IPS-15b (cell line): ENCODE measurements at regions not wholly inside any gene's neighbourhood (a gene's known extent, or its start where the extent isn't known, plus 50 kb on each side); places are given as distances from the start of the nearest gene placed in this dataset.

Source experiments
- H3K27me3 ChIP-seq: one replicate; pipeline ENCODE4 v1.6.1; 2013; ENCODE audit warnings: low read length; ENCODE audit not compliant: control insufficient read depth, insufficient read depth
- H3K36me3 ChIP-seq: one replicate; pipeline ENCODE4 v1.6.1; 2013; ENCODE audit warnings: low read length; ENCODE audit not compliant: control insufficient read depth, insufficient read depth
- H3K4me1 ChIP-seq: one replicate; pipeline ENCODE4 v1.6.1; 2013; ENCODE audit warnings: mild to moderate bottlenecking, low read length; ENCODE audit not compliant: control insufficient read depth, insufficient read depth
- H3K4me3 ChIP-seq: one replicate; pipeline ENCODE4 v1.5.1; 2013; ENCODE audit warnings: low read depth, low read length
- H3K9ac ChIP-seq: one replicate; pipeline ENCODE4 v1.6.1; 2013; ENCODE audit warnings: low read depth, mild to moderate bottlenecking, low read length
- H3K9me3 ChIP-seq: one replicate; pipeline ENCODE4 v1.6.1; 2013; ENCODE audit warnings: mild to moderate bottlenecking, low read length; ENCODE audit not compliant: control insufficient read depth, insufficient read depth

DNA sequence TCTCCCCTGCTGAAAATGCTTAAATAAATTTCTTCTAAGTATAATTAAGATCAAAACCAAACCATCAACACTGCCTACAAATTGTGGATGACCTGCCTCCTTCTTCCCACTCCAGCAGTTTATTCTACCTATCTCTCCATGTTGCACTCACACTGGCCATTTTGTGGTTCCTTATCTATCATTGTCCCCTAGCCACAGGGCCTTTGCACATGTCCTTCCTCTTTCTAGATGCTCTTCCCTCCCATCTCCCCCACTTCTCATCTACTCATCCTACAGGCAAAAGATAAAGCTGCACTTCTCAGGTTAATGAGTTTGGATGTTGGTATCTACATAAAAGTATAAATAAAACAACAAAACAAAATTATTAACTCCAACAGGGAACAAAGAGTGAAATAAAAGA lies 70.6 kb upstream of the CCNG1 start:
- Histone ChIP-seq H3K4me1 (no peaks in the 10 kb centered on the region), H3K9ac (no peak overlapping the region), H3K36me3 (no peaks in the 10 kb centered on the region), H3K27me3 (no peaks in the 10 kb centered on the region), H3K4me3 (no peak overlapping the region), H3K9me3 (no peaks in the 10 kb centered on the region)

DNA sequence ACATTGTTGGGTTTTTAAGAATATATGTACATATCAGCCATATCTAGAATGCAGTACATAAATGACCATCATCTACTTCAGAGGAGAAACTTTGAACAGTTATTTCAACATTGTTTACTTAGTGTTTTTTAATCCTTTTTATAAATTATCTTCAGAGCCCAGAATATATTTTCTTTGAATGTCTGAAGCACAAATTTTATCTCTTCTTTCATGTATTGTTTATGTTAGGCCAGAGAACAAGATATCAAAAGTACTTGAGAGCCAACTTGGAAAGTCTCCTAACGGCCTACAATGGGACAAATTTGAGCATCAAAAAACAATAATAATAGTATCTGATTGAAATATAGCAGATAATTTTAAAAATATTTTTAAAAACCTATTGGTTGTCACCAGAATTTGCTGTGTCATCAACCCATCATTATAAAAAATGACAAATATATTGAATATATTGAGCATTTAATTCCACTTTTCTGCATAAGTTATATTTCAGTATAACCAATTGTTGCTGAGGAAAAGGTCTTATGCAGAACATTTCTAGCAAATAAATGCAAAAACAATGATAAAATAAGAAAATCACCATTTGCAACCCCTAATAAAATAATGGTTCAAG lies 67.5 kb upstream of the CCNG1 start:
- H3K9ac ChIP-seq: no peak overlapping the region
- H3K27me3 ChIP-seq: no peaks in the 10 kb centered on the region
- no peaks in the 10 kb centered on the region for H3K9me3 ChIP-seq
- peaks cover 3% of the 10 kb centered on the region for H3K4me1 ChIP-seq
- no peaks in the 10 kb centered on the region for H3K36me3 ChIP-seq
- no peak overlapping the region for H3K4me3 ChIP-seq

DNA sequence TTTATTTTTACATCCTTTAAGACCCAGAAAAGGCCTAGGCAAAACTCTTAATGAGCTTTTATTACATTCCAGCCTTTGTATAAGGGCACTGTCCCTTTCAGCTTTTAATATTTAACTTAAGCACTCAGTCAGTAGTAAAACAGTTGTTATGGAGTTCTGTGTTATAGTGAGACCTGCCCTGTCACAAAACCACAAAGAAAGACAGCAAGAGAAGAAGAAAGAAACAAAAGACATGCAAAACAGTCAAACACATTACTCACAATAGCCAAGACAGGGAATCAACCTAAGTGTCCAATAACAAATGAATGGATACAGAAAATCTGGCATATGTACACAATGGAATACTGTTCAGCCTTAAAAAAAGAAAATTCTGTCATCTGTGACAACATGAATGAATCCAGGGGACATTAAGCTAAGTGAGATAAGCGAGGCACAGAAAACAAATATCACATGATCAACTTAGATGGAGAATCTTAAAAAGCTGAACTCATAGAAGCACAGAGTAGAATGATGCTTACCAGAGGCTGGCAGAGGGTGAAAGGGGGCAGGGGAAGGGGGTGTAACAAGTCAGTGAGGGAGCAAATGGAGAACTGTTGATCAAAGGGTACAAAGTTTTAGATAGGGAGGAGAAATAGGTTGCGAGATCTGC lies 63.8 kb upstream of the CCNG1 start:
- H3K4me1 ChIP-seq: peaks cover 8% of the 10 kb centered on the region

DNA sequence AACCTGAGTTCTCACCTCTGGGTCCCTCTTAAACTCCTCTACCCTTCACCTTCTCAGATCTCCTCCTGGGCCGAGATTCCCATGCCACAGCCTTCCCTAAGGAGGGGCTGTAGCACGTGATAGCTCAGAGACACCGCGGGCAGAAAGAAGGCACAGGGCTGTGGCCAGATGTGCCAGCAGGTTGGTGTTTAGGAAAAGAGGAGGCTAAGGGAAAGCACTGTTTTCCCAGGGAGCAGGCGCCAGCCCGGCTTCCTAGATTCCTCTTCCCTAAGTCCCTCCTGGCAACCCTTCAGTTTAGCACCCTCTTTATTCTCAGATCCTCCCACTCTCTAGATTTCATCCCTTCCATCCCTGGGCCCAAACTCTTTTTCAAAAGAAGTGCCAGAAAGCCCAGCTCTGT lies 59.4 kb upstream of the CCNG1 start:
- no peaks in the 10 kb centered on the region for H3K9me3 ChIP-seq
- peaks cover 10% of the 10 kb centered on the region for H3K4me1 ChIP-seq
- no peaks in the 10 kb centered on the region for H3K27me3 ChIP-seq
- no peak overlapping the region for H3K9ac ChIP-seq
- H3K36me3 ChIP-seq: no peaks in the 10 kb centered on the region
- no peak overlapping the region for H3K4me3 ChIP-seq

More for the DNA sequence above, 63.8 kb upstream of the CCNG1 start:
- Histone ChIP-seq H3K27me3 (no peaks in the 10 kb centered on the region), H3K4me3 (no peak overlapping the region), H3K9ac (no peak overlapping the region), H3K9me3 (no peaks in the 10 kb centered on the region), H3K36me3 (no peaks in the 10 kb centered on the region)

DNA sequence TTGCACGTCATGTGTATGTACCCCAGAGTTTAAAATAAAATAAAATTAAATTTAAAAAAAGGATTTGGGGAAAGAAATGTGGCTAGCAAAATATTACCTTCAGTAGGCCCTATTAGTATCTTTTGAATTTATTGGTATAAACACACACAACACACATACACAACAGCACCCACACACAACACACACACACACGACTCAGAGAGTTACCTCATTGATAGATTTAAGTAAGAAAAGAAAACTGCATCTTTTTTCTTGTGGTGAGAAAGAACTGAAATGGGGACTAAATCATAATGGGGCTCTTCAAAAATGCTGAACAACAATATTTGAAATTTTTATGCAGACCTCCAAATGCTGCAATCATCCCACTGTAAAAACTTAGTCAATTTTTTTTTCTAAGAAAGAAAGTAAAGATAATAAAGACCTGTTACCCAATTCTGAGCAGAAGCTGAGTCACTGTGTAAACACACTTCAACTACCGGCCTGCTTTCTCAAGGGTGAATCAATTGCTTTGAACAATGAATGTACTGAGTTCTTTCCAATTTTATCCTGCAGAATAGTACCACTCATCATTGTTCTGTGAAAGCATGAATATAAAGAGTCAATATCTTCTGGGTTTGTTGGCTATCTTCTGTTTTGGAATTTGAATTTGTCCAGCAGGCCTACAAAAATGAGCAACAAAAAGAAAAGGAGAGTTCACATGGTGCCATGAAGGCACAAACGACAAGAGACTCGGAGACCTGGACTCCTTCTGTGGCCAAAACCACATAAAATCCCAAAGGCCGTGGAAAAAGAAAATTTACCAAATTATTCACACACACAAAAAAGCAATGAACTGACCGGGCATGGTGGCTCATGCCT lies 57.9 kb upstream of the CCNG1 start:
- Histone ChIP-seq H3K27me3 (no peaks in the 10 kb centered on the region), H3K36me3 (no peaks in the 10 kb centered on the region), H3K9me3 (no peaks in the 10 kb centered on the region), H3K4me3 (no peak overlapping the region), H3K4me1 (peaks cover 7% of the 10 kb centered on the region), H3K9ac (no peak overlapping the region)

DNA sequence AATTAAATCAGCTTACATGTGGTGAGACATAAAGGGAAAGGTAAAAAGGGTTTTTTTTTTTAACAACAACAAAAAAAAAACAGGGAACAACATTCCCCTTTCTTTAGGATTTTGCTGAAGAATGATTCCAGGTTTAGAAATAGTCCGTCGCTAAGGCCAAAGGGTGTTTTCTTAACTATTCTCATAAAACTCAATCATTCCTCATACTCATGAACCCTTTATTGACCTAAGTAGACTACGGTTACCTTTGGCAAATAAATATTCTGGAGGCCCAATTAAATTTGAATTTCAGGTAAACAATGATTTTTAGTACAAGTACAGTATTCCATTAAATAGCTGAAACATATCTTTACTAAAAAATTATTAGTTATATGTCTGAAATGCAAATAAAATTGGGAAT lies 55.6 kb upstream of the CCNG1 start:
- Histone ChIP-seq H3K9me3 (no peaks in the 10 kb centered on the region), H3K4me1 (peaks cover 7% of the 10 kb centered on the region), H3K27me3 (no peaks in the 10 kb centered on the region), H3K4me3 (no peak overlapping the region), H3K9ac (no peak overlapping the region), H3K36me3 (no peaks in the 10 kb centered on the region)

DNA sequence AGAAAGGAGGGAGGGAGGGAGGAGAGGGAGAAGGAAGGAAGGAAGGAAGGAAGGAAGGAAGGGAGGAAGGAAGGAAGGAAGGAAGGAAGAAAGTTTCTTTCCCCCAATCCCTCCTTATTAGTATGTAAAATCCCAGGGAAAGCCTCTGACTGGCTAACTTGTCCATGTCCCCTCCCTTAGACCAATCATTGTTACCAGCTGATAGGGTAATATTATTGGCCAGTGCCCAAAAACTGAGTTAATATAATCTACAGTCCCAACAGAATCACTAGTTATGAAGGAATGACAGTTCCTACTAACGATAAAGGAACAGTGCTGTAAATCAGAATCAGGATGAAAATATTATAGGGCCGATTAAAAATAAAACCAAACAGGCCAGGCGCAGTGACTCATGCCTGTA lies 53.6 kb upstream of the CCNG1 start:
- H3K9me3 ChIP-seq: no peaks in the 10 kb centered on the region
- no peak overlapping the region for H3K9ac ChIP-seq
- peaks cover 2% of the 10 kb centered on the region for H3K4me1 ChIP-seq
- H3K27me3 ChIP-seq: no peaks in the 10 kb centered on the region
- H3K4me3 ChIP-seq: no peak overlapping the region
- H3K36me3 ChIP-seq: no peaks in the 10 kb centered on the region

DNA sequence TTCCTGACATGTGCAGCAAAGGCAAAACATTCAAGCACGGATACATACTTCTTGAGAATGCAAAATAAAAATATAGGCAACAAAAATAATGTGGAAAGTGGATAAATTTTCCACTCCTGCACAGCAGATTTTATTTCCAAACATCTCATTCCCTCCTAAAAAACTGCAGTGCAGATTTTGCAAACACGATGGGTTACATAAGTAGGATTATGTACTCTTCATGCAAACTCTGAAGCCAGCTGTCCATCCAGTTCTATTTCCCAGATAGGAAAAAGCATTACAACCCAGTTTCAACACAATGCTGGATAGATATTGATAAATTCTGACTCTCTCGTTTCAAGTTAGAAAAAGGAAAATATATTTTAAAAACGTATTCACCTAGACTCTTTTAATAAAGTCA lies 52.7 kb upstream of the CCNG1 start:
- Histone ChIP-seq H3K36me3 (no peaks in the 10 kb centered on the region), H3K4me1 (peaks cover 1% of the 10 kb centered on the region), H3K4me3 (no peak overlapping the region)

DNA sequence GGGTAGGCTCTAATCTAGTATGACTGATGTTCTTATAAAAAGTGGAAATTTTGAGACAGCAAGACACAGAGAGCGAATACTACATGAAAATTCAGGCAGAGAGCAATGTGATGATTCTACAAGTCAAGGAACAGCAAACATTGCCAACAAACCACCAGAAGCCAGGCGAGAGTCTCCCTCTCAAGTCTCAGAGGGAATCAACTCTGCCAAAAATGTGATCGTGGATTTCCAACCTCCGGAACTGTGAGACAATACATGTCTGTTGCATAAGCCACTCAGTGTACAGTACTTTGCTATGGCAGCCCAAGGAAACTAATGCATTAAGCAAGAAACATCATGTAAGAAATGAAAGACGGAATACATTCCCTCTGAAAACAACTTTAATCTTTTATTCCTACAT lies 52.1 kb upstream of the CCNG1 start:
- no peaks in the 10 kb centered on the region for H3K36me3 ChIP-seq
- H3K4me1 ChIP-seq: no peaks in the 10 kb centered on the region
- H3K27me3 ChIP-seq: no peaks in the 10 kb centered on the region
- no peaks in the 10 kb centered on the region for H3K9me3 ChIP-seq
- H3K9ac ChIP-seq: no peak overlapping the region
- H3K4me3 ChIP-seq: no peak overlapping the region

More for the DNA sequence above, 52.7 kb upstream of the CCNG1 start:
- H3K9me3 ChIP-seq: no peaks in the 10 kb centered on the region
- no peak overlapping the region for H3K9ac ChIP-seq
- H3K27me3 ChIP-seq: no peaks in the 10 kb centered on the region

DNA sequence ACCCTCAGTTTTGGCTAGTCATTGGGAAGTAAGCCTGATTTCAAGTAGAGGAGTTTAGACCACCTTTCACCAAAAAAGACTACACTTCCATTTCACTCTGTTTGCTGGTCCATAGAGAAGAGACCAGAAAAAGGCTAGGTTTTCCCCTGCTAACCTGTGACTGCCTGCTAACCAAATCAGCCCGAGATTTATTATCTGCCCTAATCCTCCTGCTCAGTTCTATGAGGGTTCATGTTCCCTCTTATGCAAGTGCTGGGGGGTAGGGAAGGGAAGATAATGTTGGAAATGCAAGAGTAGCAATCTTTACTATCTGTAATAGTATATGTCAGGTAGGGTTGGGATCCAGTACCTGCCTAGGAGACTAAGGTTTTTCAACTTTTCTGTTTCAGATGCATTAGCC lies 51.6 kb upstream of the CCNG1 start:
- no peaks in the 10 kb centered on the region for H3K9me3 ChIP-seq
- no peaks in the 10 kb centered on the region for H3K36me3 ChIP-seq
- no peaks in the 10 kb centered on the region for H3K27me3 ChIP-seq
- H3K9ac ChIP-seq: no peak overlapping the region
- no peaks in the 10 kb centered on the region for H3K4me1 ChIP-seq
- H3K4me3 ChIP-seq: no peak overlapping the region

DNA sequence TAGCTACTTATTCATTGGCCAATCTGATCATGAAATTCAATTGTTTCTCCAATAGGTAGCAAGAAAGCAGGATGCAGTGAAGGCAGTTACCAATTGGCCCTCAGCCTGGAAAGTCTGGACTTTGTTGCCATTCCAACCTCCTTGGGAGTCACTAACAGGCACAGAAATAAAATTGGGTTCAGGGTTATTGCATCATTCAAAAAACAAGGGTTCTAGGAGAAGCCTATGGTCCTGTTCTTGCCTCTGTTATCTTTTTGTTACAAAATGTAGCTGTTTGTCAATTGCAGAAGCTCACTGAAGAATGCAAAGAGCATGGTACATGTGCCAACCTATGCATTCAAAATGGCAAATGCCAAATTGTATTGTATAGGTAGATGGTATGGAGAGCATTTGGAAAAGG lies 51.0 kb upstream of the CCNG1 start:
- Histone ChIP-seq H3K36me3 (no peaks in the 10 kb centered on the region), H3K9ac (no peak overlapping the region), H3K9me3 (no peaks in the 10 kb centered on the region), H3K4me1 (no peaks in the 10 kb centered on the region), H3K4me3 (no peak overlapping the region), H3K27me3 (no peaks in the 10 kb centered on the region)
